ENCODE measurements at regions not wholly inside any gene's neighbourhood (a gene's known extent, or its start where the extent isn't known, plus 50 kb on each side); places are given as distances from the start of the nearest gene placed in this dataset.

DNA sequence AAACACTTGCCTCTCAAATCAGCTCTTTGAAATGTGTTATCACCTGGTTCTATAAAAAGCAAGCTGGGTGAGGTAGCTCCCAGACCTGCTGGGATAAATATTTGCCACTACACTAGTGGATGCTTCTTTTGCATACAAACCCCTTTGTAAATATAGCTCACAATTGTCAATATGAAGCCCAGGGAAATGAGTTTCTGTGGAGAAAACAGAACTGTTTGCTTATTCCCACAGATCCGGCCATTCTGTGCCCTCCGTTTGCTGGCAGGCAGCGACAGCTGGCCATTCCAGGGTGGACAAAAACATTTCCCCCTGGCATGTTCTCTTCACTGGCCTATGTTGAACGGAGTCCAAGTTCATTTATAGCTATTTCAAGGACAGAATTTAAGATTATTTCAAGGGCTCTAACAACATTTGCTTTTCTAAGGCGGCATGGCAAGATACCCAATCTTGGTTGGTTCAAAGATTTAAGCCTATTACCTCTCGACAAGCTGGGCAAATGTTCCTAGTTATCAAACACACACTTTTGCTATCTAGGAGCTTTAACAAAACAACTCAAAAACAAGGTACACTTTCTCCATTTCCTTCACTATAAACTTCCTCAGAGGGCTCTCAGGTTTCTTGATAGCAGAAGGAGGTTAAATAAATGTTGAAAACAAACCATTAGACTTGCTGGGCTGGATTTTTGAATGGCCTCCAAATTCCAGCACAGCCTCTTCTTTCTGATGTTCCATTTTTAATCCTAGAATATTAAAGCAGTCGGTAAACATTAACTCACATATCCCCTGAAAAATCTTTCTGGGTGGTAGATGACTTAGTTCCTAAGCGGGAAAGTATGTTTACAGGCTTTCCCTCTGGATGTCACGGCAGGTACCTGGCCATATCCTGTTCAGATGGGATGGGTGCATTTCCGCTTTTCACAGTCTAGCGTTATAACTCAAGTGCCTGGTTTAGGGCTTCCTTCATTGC lies 332.3 kb downstream of the PLK2 start:
- Histone ChIP-seq H4K20me1 (ENCODE audit: insufficient read depth, low read length) (no peaks in the 10 kb centered on the region), H3K4me3 (ENCODE audit: low read depth, low read length, poor library complexity, severe bottlenecking) (no peak overlapping the region), H3K27ac (ENCODE audit: low read depth, low read length, poor library complexity, severe bottlenecking) (no peak overlapping the region), H3K9me2 (ENCODE audit: low read depth, low read length) (no peaks in the 10 kb centered on the region), H2AFZ (ENCODE audit: low read length) (no peak overlapping the region), H3F3A (ENCODE audit: insufficient read depth, low read length) (no peaks in the 10 kb centered on the region), H3K9ac (ENCODE audit: low read length) (no peak overlapping the region), H3K4me2 (ENCODE audit: low read length) (no peak overlapping the region), H3K4me1 (ENCODE audit: insufficient read depth, low read length, severe bottlenecking) (no peaks in the 10 kb centered on the region), H3K79me2 (ENCODE audit: insufficient read depth, low read length) (no peaks in the 10 kb centered on the region), H3K27me3 (ENCODE audit: insufficient read depth, low read length) (no peaks in the 10 kb centered on the region), H3K9me3 (ENCODE audit: low read length) (no peaks in the 10 kb centered on the region), H3K36me3 (ENCODE audit: insufficient read depth, low read length) (no peaks in the 10 kb centered on the region)
- no peak for TF ChIP-seq EZH2 (IDR thresholded peaks at IDR 0.05; ENCODE audit: borderline replicate concordance, low read length)
- TF ChIP-seq, protein P1, sequence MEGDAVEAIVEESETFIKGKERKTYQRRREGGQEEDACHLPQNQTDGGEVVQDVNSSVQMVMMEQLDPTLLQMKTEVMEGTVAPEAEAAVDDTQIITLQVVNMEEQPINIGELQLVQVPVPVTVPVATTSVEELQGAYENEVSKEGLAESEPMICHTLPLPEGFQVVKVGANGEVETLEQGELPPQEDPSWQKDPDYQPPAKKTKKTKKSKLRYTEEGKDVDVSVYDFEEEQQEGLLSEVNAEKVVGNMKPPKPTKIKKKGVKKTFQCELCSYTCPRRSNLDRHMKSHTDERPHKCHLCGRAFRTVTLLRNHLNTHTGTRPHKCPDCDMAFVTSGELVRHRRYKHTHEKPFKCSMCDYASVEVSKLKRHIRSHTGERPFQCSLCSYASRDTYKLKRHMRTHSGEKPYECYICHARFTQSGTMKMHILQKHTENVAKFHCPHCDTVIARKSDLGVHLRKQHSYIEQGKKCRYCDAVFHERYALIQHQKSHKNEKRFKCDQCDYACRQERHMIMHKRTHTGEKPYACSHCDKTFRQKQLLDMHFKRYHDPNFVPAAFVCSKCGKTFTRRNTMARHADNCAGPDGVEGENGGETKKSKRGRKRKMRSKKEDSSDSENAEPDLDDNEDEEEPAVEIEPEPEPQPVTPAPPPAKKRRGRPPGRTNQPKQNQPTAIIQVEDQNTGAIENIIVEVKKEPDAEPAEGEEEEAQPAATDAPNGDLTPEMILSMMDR (IDR thresholded peaks at IDR 0.05; ENCODE audit: low read length): no peak

DNA sequence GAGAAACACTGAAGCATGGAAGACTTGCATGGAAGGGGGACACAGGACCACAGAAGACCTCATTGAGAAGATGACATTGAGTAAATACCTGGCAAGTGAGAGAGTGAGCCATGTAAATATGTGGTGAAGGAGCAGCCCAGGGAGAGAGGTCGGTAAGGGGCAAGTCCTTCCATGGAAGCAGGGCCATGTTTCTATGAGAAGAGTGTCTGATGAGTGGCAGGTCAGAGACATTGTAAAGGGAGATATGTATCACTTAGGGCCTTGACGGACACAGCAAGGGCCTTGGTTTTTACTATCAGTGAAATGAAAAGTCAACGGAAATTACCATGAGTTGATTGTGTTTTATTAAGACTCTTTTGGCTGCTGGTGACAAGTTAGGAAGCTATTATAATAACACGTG lies 336.4 kb downstream of the PLK2 start:
- Histone ChIP-seq H3K4me1 (ENCODE audit: insufficient read depth, low read length, severe bottlenecking) (no peaks in the 10 kb centered on the region), H3K9me2 (ENCODE audit: low read depth, low read length) (no peaks in the 10 kb centered on the region), H3K9me3 (ENCODE audit: low read length) (no peaks in the 10 kb centered on the region), H3F3A (ENCODE audit: insufficient read depth, low read length) (no peaks in the 10 kb centered on the region), H3K36me3 (ENCODE audit: insufficient read depth, low read length) (no peaks in the 10 kb centered on the region), H3K4me3 (ENCODE audit: low read depth, low read length, poor library complexity, severe bottlenecking) (no peak overlapping the region), H3K9ac (ENCODE audit: low read length) (no peak overlapping the region), H3K79me2 (ENCODE audit: insufficient read depth, low read length) (no peaks in the 10 kb centered on the region), H2AFZ (ENCODE audit: low read length) (no peak overlapping the region), H4K20me1 (ENCODE audit: insufficient read depth, low read length) (no peaks in the 10 kb centered on the region), H3K4me2 (ENCODE audit: low read length) (no peak overlapping the region), H3K27me3 (ENCODE audit: insufficient read depth, low read length) (no peaks in the 10 kb centered on the region), H3K27ac (ENCODE audit: low read depth, low read length, poor library complexity, severe bottlenecking) (no peak overlapping the region)
- TF ChIP-seq EZH2 (IDR thresholded peaks at IDR 0.05; ENCODE audit: borderline replicate concordance, low read length): no peak
- TF ChIP-seq, protein P1 (IDR thresholded peaks at IDR 0.05; ENCODE audit: low read length): no peak

DNA sequence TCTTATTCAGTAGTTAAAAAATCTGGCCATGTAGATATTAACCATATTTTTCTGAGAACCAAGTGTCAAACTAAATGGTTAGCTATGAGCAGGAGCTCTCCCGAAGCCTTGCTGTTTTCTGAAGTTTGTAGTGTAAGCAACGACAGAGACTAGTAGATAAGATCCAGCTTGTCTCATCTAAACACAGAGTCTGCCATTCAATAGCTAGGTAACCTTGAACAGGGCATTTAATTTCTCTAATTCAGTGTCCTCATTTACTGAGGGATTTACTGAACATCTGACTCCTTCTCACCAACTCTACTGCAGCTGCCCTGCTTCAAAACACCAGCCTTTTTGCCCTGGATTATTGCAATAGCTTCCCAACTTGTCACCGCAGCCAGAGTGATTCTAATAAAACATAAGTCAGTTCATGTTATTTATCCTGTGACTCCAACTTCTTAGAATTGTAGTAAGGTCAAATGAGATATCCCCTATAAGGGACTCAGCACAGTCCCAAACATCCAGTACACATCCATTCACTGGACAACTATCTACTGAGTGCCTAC lies 337.0 kb downstream of the PLK2 start:
- no peak overlapping the region for H3K9ac ChIP-seq (ENCODE audit: low read length)
- TF ChIP-seq EZH2 (IDR thresholded peaks at IDR 0.05; ENCODE audit: borderline replicate concordance, low read length): no peak
- TF ChIP-seq, protein P1 (IDR thresholded peaks at IDR 0.05; ENCODE audit: low read length): no peak
- H3K4me1 ChIP-seq (ENCODE audit: insufficient read depth, low read length, severe bottlenecking): no peaks in the 10 kb centered on the region
- H4K20me1 ChIP-seq (ENCODE audit: insufficient read depth, low read length): no peaks in the 10 kb centered on the region
- H3K79me2 ChIP-seq (ENCODE audit: insufficient read depth, low read length): no peaks in the 10 kb centered on the region
- H3K9me2 ChIP-seq (ENCODE audit: low read depth, low read length): no peaks in the 10 kb centered on the region
- H3K4me2 ChIP-seq (ENCODE audit: low read length): no peak overlapping the region
- H3K9me3 ChIP-seq (ENCODE audit: low read length): no peaks in the 10 kb centered on the region
- no peak overlapping the region for H3K27ac ChIP-seq (ENCODE audit: low read depth, low read length, poor library complexity, severe bottlenecking)
- no peak overlapping the region for H3K4me3 ChIP-seq (ENCODE audit: low read depth, low read length, poor library complexity, severe bottlenecking)
- H3K36me3 ChIP-seq (ENCODE audit: insufficient read depth, low read length): no peaks in the 10 kb centered on the region
- no peak overlapping the region for H2AFZ ChIP-seq (ENCODE audit: low read length)
- H3F3A ChIP-seq (ENCODE audit: insufficient read depth, low read length): no peaks in the 10 kb centered on the region
- no peaks in the 10 kb centered on the region for H3K27me3 ChIP-seq (ENCODE audit: insufficient read depth, low read length)
